HS-27A (cell line): ENCODE measurements at regions not wholly inside any gene's neighbourhood (a gene's known extent, or its start where the extent isn't known, plus 50 kb on each side); places are given as distances from the start of the nearest gene placed in this dataset.
"Not testable (repeated sequence)": the region's sequence is repeated elsewhere in the genome, so short reads cannot be mapped to it uniquely, and the experiment has no call there.

Experiments used
- DNase-seq: peaks from one replicate; pipeline ENCODE4 v3.0.0-alpha.2; 2012; ENCODE audit warnings: low read depth, missing footprints

- no peak for DNase-seq
Measured at GRCh38 chr17:34472363-34472762, 107.0 kb upstream of the TMEM132E start.

GRCh38 chr17:34471278-34471677 lies 108.1 kb upstream of the TMEM132E start:
- not testable (repeated sequence) for DNase-seq

DNA sequence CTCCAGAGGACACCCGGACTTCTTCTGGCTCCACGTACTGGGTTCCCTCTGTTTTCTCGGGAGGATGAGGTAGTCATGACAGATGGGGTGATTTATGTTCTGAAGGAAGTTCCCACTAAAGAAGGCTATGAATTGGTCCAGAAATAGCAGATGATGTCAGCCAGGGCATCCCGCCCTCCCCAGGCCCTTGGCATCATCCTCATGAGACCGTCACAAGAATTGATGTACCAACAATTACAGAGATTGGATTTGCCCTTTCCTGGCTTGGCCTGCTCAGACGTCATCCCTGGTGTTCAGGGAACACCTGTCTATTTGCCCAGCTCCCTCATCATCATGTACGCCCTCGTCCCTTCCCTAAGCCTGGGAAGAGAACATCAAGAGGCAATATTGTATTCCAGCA lies 102.8 kb upstream of the CCL1 start:
- DNase-seq: no peak

- no peak for DNase-seq
Measured at GRCh38 chr17:34464812-34465211, 101.8 kb upstream of the CCL1 start.

- no peak for DNase-seq
Measured at GRCh38 chr17:34458266-34458665, 95.2 kb upstream of the CCL1 start.

DNA sequence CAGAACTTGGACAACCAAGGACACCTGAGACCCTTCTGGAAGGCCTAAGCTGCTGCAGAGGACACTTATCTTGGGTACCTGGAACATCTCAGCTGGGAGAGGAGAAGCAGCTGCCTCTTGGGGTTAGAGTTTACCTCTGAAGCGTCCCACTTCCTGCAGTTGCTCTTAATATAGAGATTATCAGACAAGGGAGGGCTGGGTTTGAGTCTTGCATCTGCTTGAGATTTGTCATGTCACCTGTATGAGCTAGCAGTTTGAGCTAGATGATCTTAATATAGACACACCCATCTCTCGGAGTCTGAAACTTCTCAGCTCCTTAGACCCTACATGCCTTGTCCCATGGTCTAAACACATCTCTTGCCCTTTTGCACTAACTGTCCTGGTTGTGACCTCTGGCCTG lies 93.1 kb upstream of the CCL1 start:
- no peak for DNase-seq

- DNase-seq: no peak
Measured at GRCh38 chr17:34452769-34453168, 89.7 kb upstream of the CCL1 start.

DNA sequence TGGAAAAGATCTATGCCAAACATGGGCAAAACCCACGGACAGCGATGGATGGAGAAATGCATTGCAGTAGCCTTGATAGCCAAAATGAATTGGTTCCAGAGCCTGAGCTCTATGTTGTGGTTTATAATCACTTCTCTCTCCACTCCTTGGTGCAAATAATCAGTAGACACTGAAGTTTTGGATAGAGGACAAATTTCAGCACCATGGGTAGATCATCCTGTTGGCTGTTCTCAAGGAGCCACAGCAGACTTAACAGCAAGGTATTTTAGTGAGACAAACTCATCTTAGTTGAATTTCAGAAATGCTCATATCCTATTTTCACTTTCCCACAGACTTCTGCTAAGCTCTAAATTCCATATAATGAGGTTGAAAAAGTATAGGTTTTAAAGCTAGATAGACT lies 88.3 kb upstream of the CCL1 start:
- DNase-seq: no peak

DNA sequence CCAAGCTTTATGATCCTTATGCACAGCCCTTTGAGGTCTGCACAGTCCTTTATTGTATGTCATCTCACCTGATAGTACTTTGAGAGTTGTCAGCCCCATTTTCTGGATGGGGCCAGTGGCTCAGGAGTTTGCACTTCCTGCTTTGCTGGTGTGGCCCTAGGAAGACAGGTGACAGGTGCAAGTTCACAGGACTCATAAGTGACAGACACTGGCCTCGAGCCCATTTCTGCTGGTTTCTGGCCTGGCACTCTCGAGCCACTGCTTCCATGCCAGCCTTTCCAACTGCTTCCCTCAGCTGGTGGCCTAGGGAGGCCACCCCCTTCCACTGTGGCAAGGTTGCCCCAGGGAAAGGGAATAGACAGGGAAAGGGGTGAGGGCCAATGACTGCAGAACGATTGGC lies 84.4 kb upstream of the CCL1 start:
- no peak for DNase-seq

GRCh38 chr17:34445101-34445500 lies 82.1 kb upstream of the CCL1 start:
- DNase-seq: no peak

DNA sequence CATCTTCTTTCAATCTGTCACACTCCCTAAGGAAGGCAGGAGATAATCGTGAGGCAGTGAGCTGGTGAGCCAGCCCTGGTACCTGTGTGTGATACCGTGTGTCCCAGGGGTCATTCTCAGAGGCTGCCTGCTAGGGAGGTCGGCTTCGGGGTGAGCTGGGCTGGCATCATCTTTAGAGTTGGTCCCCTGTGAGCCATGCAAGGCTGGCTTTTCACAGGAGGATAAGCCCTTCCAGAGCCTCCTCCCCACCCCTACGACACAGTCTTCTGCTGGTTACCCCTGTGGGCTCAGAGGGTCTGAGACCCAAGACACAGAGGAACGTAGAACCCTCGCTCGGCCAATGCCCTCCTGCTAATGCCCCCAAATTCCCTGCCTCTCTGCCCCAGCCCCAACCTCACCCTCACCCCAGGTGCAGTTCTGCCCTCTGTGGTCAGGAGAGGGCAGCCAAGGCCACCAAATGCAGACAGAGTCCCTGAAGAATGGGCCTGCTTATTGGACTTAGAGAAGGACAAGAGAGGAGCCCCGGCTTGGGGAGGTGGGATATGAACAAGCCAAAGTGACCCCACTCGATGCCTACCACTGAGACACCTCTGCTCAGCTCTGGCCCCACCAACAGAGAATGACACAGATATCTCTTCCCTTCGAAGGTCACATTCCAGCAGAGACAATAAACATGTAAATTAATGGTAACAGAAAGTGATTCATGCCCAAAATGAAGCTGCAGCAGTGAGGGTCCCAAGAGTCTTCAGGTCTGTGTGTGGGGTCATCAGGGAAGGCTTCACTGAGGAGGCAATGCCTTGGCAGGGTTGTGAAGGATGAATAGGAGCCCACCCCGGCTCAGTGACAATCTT lies 80.8 kb upstream of the CCL1 start:
- DNase-seq: no peak

DNA sequence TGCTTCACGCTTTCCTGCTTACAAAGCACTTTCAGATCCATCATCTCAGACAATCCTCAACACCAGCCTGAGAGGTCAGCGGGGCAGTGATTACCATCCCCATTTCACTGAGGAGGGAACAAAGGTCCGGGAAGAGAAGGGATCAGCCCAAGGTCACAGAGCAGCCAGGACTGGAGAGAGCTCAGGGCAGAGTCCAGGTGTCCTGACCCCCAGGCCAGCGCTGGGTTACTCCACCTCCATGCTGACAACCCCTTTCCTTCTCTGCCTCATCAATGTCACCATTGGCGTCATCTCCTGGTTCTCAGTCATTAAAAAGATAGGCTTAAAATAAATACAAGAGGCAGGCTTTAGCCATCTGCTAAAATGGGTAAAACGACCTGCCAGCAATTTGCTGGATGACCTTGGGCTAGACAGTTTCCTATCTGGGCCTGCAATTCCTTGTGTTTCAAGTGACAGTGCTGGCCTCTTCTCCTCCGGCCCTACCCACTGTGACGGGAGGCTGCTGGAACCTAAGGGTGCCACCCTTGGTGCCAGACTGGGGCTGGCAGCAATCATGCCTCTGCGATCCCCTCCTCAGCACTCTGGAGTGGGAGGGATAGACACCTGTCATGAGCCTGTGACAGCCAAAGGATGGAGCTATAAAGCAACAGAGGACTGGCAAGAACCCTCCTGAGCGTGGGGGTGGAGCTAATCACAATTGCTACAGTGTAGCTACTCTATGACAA lies 79.5 kb upstream of the CCL1 start:
- no peak for DNase-seq

GRCh38 chr17:34437188-34437587 lies 74.2 kb upstream of the CCL1 start:
- no peak for DNase-seq

- no peak for DNase-seq
Measured at GRCh38 chr17:34436607-34437006, 73.6 kb upstream of the CCL1 start.

GRCh38 chr17:34435182-34435928 lies 72.3 kb upstream of the CCL1 start:
- DNase-seq: no peak

DNA sequence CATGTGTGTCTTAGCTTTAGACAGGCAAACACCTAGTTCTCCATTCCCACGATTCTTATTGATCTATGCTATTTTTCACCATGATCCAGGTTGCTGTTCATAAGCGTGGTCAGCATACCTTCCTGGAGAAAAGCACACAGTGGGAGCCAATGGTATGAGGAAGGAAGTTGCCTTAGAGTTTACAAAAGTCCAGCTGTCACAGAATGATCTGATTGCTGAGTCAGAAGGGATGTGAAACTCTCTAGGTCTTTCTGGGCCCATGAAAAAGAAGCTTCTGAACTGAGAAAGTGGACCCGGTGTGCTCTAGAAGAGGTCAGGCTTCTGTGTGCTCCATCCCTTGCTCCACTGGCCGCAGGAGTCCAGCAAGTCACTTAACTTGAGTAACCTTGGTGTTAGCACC lies 71.0 kb upstream of the CCL1 start:
- no peak for DNase-seq

GRCh38 chr17:34424814-34425491 lies 61.9 kb upstream of the CCL1 start:
- no peak for DNase-seq

DNA sequence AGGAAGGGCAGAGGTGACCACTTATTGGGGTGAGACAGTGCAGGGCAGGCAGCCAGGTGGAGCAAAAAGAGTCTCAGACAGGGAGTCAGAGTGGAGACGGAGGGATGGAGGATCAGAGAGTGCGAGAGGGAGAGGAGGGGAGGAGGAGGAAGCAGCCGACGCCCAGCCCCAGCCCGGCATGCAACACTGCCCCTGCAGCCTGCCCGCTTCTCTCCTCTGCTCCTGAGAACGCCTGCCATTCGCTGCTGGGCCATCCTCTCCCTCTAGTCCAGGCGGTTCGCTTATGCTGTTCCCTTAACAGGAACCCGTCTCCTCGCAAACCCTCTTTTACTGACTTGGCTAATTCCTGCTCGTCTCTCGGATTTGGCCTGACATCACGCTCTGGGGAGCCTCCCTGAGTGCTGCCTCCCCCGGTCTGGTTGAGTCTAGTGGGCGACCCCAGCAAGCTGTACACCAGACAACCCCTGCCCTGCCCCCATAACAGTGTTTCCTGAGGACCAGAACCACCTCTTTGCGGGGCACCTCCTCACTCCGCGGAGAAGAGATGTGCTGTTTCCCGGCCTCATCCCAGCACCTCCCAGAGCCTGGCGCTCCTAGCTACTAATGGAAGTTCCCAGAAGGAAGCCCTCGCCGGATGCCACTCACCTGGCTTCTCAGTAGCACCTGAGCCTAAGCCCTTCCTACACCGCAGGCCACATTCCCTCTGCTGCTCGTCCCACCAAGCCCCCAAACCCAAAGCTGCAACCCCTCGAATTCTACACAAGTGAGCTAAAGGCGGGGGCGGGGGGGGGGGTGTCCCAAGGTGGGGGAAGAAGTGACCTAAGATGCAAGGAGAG lies 61.2 kb upstream of the CCL1 start:
- DNase-seq: no peak

GRCh38 chr17:34423315-34423714 lies 60.3 kb upstream of the CCL1 start:
- not testable (repeated sequence) for DNase-seq

GRCh38 chr17:34420900-34421299 lies 57.9 kb upstream of the CCL1 start:
- DNase-seq: no peak

DNA sequence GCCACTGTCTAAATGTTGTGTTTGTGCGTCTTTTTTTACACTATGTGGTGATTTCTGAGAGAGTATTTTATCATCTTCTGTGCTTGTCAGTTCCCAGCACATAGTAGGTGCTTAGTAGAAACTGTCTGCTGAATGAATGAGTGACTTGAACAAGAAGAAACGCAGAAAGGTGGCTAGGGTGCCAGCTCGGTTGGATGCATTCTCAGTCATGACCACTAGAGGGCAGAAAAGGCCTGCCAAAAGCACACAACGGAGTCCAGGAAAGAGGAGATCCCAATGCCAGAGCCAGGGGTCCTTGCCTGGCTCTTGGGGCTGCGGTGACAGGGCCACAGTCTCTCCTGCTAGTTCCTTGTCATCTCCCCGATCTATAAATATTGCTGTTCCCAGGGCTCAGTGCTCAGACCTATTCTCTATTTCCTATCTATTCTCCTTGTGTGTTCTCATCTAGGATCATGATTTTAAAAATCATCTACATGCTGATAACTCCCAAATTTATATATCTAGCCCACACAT lies 57.3 kb upstream of the CCL1 start:
- peak; percentile 3 for DNase-seq
